ENCODE measurements at regions not wholly inside any gene's neighbourhood (a gene's known extent, or its start where the extent isn't known, plus 50 kb on each side); places are given as distances from the start of the nearest gene placed in this dataset.

- no peak for TF ChIP-seq CTCF (IDR thresholded peaks at IDR 0.05; ENCODE audit: low read depth, low read length, poor library complexity, severe bottlenecking)
- no peak for TF ChIP-seq EZH2phosphoT487 (IDR thresholded peaks at IDR 0.05; ENCODE audit: borderline replicate concordance, low read length)
These were observed 470.5 kb upstream of the THBS1 start for GRCh38 chr15:39110336-39110735.
